HEK293 (cell line): ENCODE measurements at regions not wholly inside any gene's neighbourhood (a gene's known extent, or its start where the extent isn't known, plus 50 kb on each side); places are given as distances from the start of the nearest gene placed in this dataset.
"Not testable (repeated sequence)": the region's sequence is repeated elsewhere in the genome, so short reads cannot be mapped to it uniquely, and the experiment has no call there.

Source experiments
- CTCF ChIA-PET: fragments of 350-600 bp; formaldehyde crosslinking; extraction: SDS; loops from one replicate; lab custom pipeline; 2021; ENCODE audit warnings: antibody characterized with exemption; lab: Yijun Ruan, JAX
- POLR2A ChIA-PET: fragments of 300-600 bp; formaldehyde crosslinking; extraction: SDS; loops from one replicate; lab custom pipeline; 2020; ENCODE audit warnings: antibody characterized with exemption, inconsistent platforms; lab: Yijun Ruan, JAX
- H3K27ac ChIP-seq: fragments of 200-500 bp; sonication (Bioruptor generic); 2 replicates; pipeline ENCODE4 v1.5.1; 2014; ENCODE audit warnings: low read depth, low read length, control low read depth, inconsistent platforms; ENCODE audit errors: extremely low read depth
- H3K36me3 ChIP-seq, 2 experiments: fragments of 200-500 bp in 1 of 2; sonication (Bioruptor generic) in 1 of 2; 1 replicate in 1 of 2; 2 replicates in 1 of 2; pipeline ENCODE4 v1.5.1; 2014 to 2017; ENCODE audit warnings: inconsistent platforms in 2 of 2, low read length in 2 of 2; ENCODE audit not compliant: control insufficient read depth in 2 of 2, insufficient read depth in 1 of 2
- H3K4me1 ChIP-seq: fragments of 200-500 bp; sonication (Bioruptor generic); 2 replicates; pipeline ENCODE4 v1.5.1; 2014; ENCODE audit warnings: mild to moderate bottlenecking, low read length, inconsistent platforms; ENCODE audit not compliant: control insufficient read depth, insufficient read depth
- H3K4me3 ChIP-seq: 2 replicates; pipeline ENCODE4 v1.5.1; 2011; ENCODE audit warnings: low read depth, mild to moderate bottlenecking, control low read depth, low read length, moderate library complexity
- H3K9me3 ChIP-seq: fragments of 200-500 bp; sonication (Bioruptor generic); 2 replicates; pipeline ENCODE4 v1.5.1; 2014; ENCODE audit warnings: low read depth, low read length, inconsistent platforms; ENCODE audit not compliant: control insufficient read depth, insufficient read depth
- ZNF146 ChIP-seq: fragments of 450-650 bp; formaldehyde crosslinking; IDR thresholded peaks from 2 replicates; pipeline ENCODE4 v1.5.1; 2016; ENCODE audit warnings: missing biosample characterization, missing genetic modification characterization
- ZNF157 ChIP-seq: fragments of 450-650 bp; formaldehyde crosslinking; IDR thresholded peaks from 2 replicates; pipeline ENCODE4 v1.5.1; 2016; ENCODE audit warnings: missing biosample characterization, missing genetic modification characterization
- ZNF202 ChIP-seq: fragments of 450-650 bp; formaldehyde crosslinking; IDR thresholded peaks from 2 replicates; pipeline ENCODE4 v1.5.1; 2016; ENCODE audit warnings: missing biosample characterization, missing genetic modification characterization, borderline replicate concordance
- TF ChIP-seq, protein P1 (sequence below): fragments of 450-650 bp; formaldehyde crosslinking; IDR thresholded peaks from 2 replicates; pipeline ENCODE4 v1.5.1; 2016; ENCODE audit warnings: missing biosample characterization, missing genetic modification characterization
- TF ChIP-seq, protein P2 (sequence below): fragments of 450-650 bp; formaldehyde crosslinking; IDR thresholded peaks from 2 replicates; pipeline ENCODE4 v1.5.1; 2016; ENCODE audit warnings: missing biosample characterization, missing genetic modification characterization

DNA sequence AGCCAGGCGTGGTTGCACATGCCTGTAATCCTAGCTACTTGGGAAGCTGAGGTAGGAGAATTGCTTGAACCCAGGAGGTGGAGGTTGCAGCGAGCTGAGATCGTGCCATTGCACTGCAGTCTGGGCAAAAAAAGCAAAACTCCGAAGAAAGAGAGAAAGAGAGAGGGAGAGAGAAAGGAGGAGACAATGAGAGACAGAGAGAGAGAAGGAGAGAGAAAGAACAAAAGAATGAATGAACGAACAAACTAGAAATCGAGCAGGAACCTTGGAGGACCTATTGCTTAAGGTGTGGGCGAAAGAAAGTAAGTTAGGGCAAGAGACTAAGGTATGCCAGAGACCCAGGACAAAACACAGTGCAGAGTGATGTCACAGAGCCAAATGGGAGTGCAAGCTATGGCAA, 102.8 kb upstream of the FBXO28 start:
- H3K27ac ChIP-seq, H3K4me3 ChIP-seq, H3K9me3 ChIP-seq, H3K36me3 ChIP-seq, CTCF ChIA-PET, H3K4me1 ChIP-seq, POLR2A ChIA-PET: not testable (repeated sequence)
- 0 out of 2 replicates have a peak, but pooled peaks have one; percentile 15 for TF ChIP-seq ZNF157 (tag by site-specific recombination)

DNA sequence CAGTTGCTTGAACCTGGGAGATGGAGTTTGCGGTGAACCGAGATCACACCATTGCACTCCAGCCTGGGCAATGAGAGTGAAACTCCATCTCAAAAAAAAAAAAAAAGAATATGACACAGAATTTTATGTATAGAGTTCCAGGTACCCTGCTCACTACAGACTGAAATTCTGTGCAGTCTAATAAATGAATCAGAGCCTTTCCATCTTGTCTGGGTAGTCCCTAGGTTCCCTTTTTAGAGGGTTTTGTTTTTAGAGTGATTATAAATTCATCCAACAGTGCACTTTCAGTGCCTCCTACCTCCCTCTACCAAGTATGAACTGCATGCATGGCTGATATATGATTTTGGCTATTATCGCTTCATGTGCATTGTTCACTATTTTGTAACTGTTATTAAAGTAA, 107.9 kb upstream of the FBXO28 start:
- H3K4me3 ChIP-seq, POLR2A ChIA-PET, H3K9me3 ChIP-seq, H3K4me1 ChIP-seq, H3K27ac ChIP-seq, CTCF ChIA-PET: not testable (repeated sequence)
- peaks cover 0 to 14% of the 10 kb centered on the region in 2 experiments; a peak in 1 of 3 replicates for H3K36me3 ChIP-seq

DNA sequence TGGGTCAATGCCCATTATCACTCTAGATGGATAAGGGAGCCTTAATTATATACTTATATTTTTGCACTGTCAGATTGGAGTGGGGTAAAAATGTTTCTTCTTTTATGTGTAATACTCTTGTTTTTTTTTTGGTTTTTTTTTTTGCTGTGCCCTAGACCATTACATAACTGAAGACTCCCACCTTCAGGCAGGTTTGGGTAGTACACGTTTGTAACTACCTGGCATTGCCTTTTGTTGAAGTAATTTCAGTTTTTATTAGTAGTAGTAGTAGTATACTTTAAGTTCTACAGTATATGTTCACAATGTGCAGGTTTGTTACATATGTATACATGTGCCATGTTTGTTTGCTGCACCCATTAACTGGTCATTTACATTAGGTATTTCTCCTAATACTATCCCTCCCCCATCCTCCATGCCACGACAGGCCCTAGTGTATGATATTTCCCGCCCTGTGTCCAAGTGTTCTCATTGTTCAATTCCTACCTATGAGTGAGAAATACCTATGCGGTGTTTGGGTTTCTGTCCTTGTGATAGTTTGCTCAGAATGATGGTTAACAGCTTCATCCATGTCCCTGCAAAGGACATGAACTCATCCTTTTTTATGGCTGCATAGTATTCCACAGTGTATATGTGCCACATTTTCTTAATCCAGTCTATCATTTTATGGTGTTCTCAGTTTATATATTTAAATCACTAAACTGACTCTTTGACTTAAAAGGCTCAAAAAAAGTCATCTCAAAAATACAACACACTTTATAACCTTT, 109.2 kb upstream of the FBXO28 start:
- POLR2A ChIA-PET, H3K9me3 ChIP-seq, H3K4me3 ChIP-seq, H3K4me1 ChIP-seq, H3K27ac ChIP-seq: not testable (repeated sequence)
- CTCF ChIA-PET = interaction anchor here (1.0 kb wide), 1 partner anchor 45 kb away, joined by 4 read pairs; no protein-coding TSS in a partner anchor
- TF ChIP-seq ZNF146 (tag by site-specific recombination) (peak; percentile 99), ZNF202 (tag by site-specific recombination) (0 out of 2 replicates have a peak, but pooled peaks have one; percentile 8)
- TF ChIP-seq, protein P1, sequence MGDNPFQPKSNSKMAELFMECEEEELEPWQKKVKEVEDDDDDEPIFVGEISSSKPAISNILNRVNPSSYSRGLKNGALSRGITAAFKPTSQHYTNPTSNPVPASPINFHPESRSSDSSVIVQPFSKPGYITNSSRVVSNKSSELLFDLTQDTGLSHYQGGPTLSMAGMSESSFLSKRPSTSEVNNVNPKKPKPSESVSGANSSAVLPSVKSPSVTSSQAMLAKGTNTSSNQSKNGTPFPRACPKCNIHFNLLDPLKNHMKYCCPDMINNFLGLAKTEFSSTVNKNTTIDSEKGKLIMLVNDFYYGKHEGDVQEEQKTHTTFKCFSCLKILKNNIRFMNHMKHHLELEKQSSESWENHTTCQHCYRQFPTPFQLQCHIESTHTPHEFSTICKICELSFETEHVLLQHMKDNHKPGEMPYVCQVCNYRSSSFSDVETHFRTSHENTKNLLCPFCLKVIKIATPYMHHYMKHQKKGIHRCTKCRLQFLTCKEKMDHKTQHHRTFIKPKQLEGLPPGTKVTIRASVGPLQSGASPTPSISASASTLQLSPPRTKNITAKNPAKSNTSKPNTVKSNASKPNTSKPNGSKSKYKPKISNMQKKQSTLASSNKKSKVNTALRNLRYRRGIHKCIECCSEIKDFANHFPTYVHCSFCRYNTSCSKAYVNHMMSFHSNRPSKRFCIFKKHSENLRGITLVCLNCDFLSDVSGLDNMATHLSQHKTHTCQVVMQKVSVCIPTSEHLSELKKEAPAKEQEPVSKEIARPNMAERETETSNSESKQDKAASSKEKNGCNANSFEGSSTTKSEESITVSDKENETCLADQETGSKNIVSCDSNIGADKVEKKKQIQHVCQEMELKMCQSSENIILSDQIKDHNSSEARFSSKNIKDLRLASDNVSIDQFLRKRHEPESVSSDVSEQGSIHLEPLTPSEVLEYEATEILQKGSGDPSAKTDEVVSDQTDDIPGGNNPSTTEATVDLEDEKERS (tag by site-specific recombination) = peak; percentile 90
- TF ChIP-seq, protein P2, sequence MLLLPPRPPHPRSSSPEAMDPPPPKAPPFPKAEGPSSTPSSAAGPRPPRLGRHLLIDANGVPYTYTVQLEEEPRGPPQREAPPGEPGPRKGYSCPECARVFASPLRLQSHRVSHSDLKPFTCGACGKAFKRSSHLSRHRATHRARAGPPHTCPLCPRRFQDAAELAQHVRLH (tag by site-specific recombination) = peak; percentile 85
- H3K36me3 ChIP-seq = peaks cover 0 to 14% of the 10 kb centered on the region in 2 experiments; a peak in 1 of 3 replicates

DNA sequence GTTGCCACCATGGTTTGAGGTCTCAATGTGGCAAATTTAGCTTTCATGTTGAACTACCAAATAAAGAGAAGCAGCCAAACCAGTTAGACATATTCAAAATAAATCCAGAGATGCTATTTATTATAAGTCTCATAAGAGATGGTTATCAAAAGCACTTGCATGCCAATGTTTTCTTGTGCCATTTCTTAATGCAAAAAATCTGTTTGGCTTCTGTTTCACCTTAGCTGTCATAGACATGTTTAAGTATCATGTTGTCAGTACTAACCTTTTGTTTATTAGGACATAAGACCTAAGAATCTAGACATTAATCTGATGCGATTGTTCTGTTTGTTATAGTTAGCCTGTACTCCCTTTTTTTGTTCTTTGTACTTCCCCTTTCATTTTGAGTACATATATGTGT, 110.0 kb upstream of the FBXO28 start:
- POLR2A ChIA-PET, H3K9me3 ChIP-seq, H3K27ac ChIP-seq, H3K4me3 ChIP-seq, CTCF ChIA-PET, H3K4me1 ChIP-seq: not testable (repeated sequence)
- peaks cover 0 to 14% of the 10 kb centered on the region in 2 experiments; a peak in 1 of 3 replicates for H3K36me3 ChIP-seq

DNA sequence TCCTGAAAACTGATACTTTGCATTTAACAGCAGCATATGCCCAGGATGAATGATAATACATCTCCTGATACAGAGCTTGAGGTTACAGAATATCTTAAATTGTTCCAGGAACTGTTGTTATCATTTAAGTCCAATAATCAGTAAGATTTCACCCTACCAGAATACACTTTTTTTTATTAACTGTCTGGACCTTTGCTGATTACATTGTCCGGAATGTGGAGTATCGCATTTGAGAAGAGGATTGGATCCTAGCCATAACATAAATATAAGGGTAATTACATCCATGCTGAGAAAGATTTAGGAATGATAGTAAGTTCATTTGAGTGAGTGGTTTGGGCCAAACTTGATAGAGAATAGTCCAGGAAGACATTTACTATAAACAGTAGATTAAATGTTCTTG, 112.2 kb upstream of the FBXO28 start:
- H3K4me3 ChIP-seq, H3K9me3 ChIP-seq, CTCF ChIA-PET, H3K4me1 ChIP-seq, H3K27ac ChIP-seq, POLR2A ChIA-PET: not testable (repeated sequence)
- peaks cover 0 to 11% of the 10 kb centered on the region in 2 experiments; a peak in 1 of 3 replicates for H3K36me3 ChIP-seq

DNA sequence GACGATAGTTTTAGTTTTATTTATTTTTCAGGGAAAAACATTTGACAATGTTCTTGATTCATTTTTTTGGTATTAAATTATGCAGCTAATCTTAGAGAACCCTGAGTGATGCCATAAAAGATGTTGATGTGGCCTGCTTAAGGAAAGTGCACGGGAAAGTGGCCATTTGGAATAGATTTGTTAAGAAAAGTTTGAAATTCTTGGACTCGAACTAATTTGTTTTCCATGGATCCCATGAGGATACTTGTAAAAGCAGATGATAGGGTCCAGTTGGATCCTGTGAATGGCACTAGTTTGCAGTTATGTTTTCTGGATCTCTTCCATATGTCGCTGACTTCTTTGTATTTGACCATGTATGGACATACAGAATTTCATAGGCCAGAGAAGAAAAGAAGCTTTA, 114.2 kb upstream of the FBXO28 start:
- H3K27ac ChIP-seq, H3K9me3 ChIP-seq, H3K4me1 ChIP-seq, H3K4me3 ChIP-seq, H3K36me3 ChIP-seq, POLR2A ChIA-PET: not testable (repeated sequence)
- CTCF ChIA-PET = interaction anchor here (0.7 kb wide), 1 partner anchor 126 kb away, joined by 3 read pairs; no protein-coding TSS in a partner anchor
